Colonic mucosa (tissue), 4 donors: ENCODE measurements at regions not wholly inside any gene's neighbourhood (a gene's known extent, or its start where the extent isn't known, plus 50 kb on each side); places are given as distances from the start of the nearest gene placed in this dataset.
"Not testable (repeated sequence)": the region's sequence is repeated elsewhere in the genome, so short reads cannot be mapped to it uniquely, and the experiment has no call there.

Experiments used
- DNase-seq: peaks from one replicate; pipeline ENCODE4 v3.0.0-alpha.2; 2020
- H3K27ac ChIP-seq: fragments of 200-600 bp; one replicate; pipeline ENCODE4 v1.8.0; 2021
- H3K27me3 ChIP-seq: fragments of 200-600 bp; one replicate; pipeline ENCODE4 v1.8.0; 2021
- H3K36me3 ChIP-seq: fragments of 200-600 bp; one replicate; pipeline ENCODE4 v1.8.0; 2021
- H3K4me1 ChIP-seq: fragments of 200-600 bp; one replicate; pipeline ENCODE4 v1.8.0; 2021; ENCODE audit warnings: mild to moderate bottlenecking
- H3K4me3 ChIP-seq: fragments of 200-600 bp; one replicate; pipeline ENCODE4 v1.8.0; 2021
- H3K9ac ChIP-seq, 2 donors: one replicate each; pipeline ENCODE4 v1.7.0; 2013; ENCODE audit warnings: control low read depth in 2 of 2, low read depth in 2 of 2, low read length in 2 of 2
- H3K9me3 ChIP-seq: fragments of 200-600 bp; one replicate; pipeline ENCODE4 v1.8.0; 2021
- intact Hi-C: fragments of 100-400 bp; cut with DNase I; formaldehyde crosslinking; loops from one replicate; pipeline ENCODE4 v1.14.1; 2022
- TF ChIP-seq, protein P1 (sequence below): fragments of 200-600 bp; IDR thresholded peaks from one replicate; pipeline ENCODE4 v1.8.0; 2022; ENCODE audit warnings: antibody characterized with exemption, mild to moderate bottlenecking
- donor health status: healthy.
- donor health status: DM: no; HTN: no; CAD: no.
- donor health status: DM: no; HTN: no; CAD: no.

DNA sequence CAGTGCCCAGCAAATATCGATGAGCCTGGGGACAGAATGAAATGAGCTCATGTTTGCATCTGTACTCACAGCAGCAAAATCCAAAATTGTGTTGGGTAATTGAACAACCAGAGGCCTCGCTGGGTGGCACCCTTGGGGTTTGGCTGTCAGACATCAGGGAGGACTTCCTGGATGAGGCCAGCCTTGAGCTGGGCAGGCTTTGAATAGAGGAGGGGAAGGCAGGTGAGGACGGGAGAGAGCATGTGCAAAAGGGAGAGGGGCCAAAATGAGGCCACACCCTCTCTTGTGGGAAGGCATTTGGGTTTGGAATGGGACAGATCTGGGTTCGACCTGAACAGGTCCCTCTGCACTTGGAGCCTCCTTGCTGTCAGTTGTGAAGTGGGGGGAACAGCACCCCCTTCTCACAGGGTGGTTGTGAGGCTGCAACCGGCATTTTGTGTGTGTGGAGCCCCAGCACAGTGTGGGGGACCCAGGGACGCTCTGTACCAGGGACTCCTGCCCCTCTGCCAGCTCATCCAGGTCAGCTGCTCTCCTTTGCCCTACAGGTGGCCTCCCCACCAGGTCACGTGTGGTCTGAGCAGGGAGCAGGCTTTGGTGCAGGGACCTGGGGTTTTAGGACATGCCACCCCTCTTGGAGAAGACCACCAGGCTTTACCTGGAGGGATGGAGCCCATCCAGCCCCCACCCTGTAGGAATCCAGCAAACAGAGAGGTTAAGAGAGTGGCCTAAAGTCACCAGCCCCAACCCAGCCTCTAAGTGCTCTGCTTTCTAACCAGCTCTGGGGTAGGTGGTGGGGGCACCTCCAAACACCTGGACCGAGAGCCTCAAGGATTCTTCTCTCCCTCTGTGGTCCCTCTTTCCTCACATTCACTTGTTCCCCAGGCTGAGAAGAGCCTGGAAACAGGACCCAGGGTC lies 521.8 kb downstream of the PTPRU start:
- intact Hi-C loops: no loop called here
- Histone ChIP-seq H3K9me3 (no peaks in the 10 kb centered on the region), H3K27ac (no peak overlapping the region), H3K4me1 (no peaks in the 10 kb centered on the region), H3K4me3 (no peak overlapping the region), H3K27me3 (no peaks in the 10 kb centered on the region), H3K36me3 (no peaks in the 10 kb centered on the region), H3K9ac (no peak overlapping the region)
- DNase-seq: no peak
- TF ChIP-seq, protein P1, sequence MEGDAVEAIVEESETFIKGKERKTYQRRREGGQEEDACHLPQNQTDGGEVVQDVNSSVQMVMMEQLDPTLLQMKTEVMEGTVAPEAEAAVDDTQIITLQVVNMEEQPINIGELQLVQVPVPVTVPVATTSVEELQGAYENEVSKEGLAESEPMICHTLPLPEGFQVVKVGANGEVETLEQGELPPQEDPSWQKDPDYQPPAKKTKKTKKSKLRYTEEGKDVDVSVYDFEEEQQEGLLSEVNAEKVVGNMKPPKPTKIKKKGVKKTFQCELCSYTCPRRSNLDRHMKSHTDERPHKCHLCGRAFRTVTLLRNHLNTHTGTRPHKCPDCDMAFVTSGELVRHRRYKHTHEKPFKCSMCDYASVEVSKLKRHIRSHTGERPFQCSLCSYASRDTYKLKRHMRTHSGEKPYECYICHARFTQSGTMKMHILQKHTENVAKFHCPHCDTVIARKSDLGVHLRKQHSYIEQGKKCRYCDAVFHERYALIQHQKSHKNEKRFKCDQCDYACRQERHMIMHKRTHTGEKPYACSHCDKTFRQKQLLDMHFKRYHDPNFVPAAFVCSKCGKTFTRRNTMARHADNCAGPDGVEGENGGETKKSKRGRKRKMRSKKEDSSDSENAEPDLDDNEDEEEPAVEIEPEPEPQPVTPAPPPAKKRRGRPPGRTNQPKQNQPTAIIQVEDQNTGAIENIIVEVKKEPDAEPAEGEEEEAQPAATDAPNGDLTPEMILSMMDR: no peak

DNA sequence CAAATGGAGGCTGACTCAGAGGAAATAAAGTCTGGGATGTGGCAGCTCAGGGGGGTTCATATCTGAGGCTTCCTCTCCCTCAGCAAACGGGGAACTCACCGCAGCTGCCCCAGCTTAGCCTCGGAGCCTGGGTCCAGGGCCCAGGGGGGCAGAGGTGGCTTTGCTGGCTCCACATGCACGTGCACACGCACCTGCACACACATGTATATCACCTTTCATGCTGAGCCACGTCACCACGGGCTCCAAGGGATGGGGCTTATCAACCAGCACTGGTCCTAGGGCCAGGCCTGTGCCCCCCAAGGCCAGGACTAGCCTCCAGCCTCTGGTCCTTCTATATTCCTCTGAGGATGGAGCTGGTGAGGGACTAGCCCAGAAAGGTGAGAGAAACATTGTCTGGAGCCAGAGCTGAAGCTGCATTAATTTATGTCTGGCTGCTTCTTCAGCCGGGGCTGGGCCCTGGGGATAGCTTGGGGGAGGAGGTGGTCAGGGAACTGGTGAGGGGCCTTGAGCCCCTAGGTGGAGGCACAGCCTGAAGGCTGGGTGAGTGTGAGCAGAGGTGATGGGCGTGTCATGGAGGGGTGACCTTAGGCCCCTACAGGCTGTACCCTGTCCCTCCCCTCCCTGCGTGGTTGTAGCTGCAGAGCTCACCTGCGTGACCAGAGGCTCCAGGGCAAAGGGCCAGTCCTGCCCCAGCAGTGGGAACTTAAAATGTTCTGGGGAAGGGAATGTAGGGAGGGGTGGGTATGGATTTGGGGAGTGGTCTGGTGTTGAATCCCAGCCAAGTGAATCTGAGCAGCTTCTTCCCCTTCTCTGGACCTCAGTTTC lies 520.8 kb downstream of the PTPRU start:
- DNase-seq: no peak
- H3K27me3 ChIP-seq: no peaks in the 10 kb centered on the region
- no peaks in the 10 kb centered on the region for H3K36me3 ChIP-seq
- intact Hi-C loops: no loop called here
- H3K4me3 ChIP-seq: no peak overlapping the region
- H3K9me3 ChIP-seq: no peaks in the 10 kb centered on the region
- TF ChIP-seq, protein P1: no peak
- no peak overlapping the region for H3K27ac ChIP-seq
- no peak overlapping the region for H3K9ac ChIP-seq
- no peaks in the 10 kb centered on the region for H3K4me1 ChIP-seq

DNA sequence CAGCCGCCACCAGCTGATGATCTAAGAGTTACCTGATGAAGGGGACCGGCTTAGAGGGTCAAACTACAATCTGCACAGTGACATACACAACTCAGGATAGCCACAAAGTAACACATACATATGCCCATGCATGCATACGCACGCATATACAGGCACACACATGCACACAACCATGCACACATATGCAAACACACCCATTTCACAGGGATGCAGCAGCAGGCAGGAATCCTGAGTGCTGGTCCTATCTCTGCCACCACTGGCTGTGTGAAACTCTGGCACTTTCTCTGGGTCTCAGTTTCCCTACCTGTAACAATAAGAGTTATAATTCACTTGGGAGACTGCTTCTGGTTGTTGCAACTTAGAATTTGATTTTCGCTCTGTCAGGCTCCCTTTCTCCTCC lies 520.2 kb downstream of the PTPRU start:
- H3K9ac ChIP-seq: no peak overlapping the region
- no peak for DNase-seq
- H3K27me3 ChIP-seq: no peaks in the 10 kb centered on the region
- no peak overlapping the region for H3K27ac ChIP-seq
- TF ChIP-seq, protein P1: no peak
- H3K4me1 ChIP-seq: no peaks in the 10 kb centered on the region
- no peaks in the 10 kb centered on the region for H3K9me3 ChIP-seq
- no peak overlapping the region for H3K4me3 ChIP-seq
- intact Hi-C loops: no loop called here
- H3K36me3 ChIP-seq: no peaks in the 10 kb centered on the region

DNA sequence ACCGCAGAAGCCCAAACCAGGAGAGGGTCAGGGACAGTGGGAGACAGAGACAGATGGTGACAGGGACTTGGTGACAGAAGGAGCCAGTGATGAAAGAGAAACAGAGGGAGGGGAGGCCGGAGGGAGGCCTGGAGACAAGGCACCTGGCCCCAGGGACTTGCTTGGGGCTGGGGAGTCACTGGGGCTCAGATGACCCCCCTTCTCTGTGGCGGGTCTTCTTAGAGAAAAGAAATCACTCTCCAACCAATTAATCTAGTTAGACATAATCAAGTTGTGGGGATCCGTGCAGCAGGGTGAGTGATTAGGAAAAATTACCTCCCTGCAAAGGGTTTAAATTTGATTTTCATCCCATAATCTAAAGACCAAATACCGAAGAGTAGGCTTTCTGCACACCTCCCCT lies 519.8 kb downstream of the PTPRU start:
- no peak for DNase-seq
- intact Hi-C loops: no loop called here
- no peaks in the 10 kb centered on the region for H3K27me3 ChIP-seq
- TF ChIP-seq, protein P1: no peak
- no peaks in the 10 kb centered on the region for H3K4me1 ChIP-seq
- H3K27ac ChIP-seq: no peak overlapping the region
- no peaks in the 10 kb centered on the region for H3K36me3 ChIP-seq
- H3K9me3 ChIP-seq: no peaks in the 10 kb centered on the region
- no peak overlapping the region for H3K4me3 ChIP-seq
- no peak overlapping the region for H3K9ac ChIP-seq

DNA sequence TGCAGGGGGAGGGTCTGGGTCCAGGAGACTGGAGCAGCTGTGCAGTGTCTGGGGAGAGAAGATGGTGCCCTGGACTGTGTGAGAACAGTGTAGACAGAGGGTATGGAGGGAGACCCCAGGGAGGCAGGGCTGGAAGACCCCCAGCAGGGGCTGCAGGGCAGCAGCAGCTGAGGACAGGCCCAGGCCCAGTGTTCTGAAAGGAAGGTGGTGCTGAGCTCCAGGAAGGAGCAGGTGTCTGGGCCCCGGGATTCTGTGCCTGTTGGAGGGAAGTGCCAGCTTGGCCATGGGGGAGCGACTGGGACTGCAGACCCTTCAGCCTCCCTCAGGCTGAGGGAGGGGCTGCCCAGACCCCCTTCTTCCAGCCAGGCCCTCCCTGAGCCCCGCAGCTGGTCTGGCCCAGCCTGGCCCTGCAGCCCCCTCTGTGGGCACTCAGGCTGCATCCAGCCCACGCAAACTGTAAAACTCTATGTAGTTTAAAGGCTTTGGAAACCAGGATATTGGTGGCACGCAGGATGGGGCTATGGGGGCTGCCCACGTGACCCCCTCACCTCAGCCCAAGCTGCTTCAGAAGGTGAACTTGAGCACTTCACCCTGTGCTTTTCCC lies 519.2 kb downstream of the PTPRU start:
- peak; percentile 6 for DNase-seq
- H3K9ac ChIP-seq, H3K9me3 ChIP-seq, intact Hi-C loops, H3K27me3 ChIP-seq, H3K27ac ChIP-seq, H3K36me3 ChIP-seq, H3K4me3 ChIP-seq, H3K4me1 ChIP-seq: not testable (repeated sequence)
